Activated CD8-positive, alpha-beta T cell treated with anti-CD3 and anti-CD28 coated beads for 36 hours (primary cell): ENCODE measurements at regions not wholly inside any gene's neighbourhood (a gene's known extent, or its start where the extent isn't known, plus 50 kb on each side); places are given as distances from the start of the nearest gene placed in this dataset.
A peak's percentile ranks its signal among the peaks of the same experiment; 100 is the strongest.
"Not testable (repeated sequence)": the region's sequence is repeated elsewhere in the genome, so short reads cannot be mapped to it uniquely, and the experiment has no call there.

Source experiments
- ATAC-seq: fragments of 200-7000 bp; cut with Tn5 transposase; one replicate; pipeline ENCODE4 v1.10.0; 2021; ENCODE audit warnings: mild to moderate bottlenecking, moderate library complexity
- CTCF ChIA-PET: fragments of 350-600 bp; sonication (Branson Sonifier 250); formaldehyde crosslinking; loops from one replicate; lab custom pipeline; 2021; ENCODE audit warnings: antibody characterized with exemption; lab: Charles Lee
- POLR2A ChIA-PET: fragments of 350-600 bp; sonication (Branson Sonifier 250); formaldehyde crosslinking; loops from one replicate; lab custom pipeline; 2021; ENCODE audit warnings: antibody characterized with exemption; lab: Charles Lee
- DNase-seq: peaks from one replicate; pipeline ENCODE4 v3.0.0-alpha.2; 2020
- H3K27ac Mint-ChIP-seq: one replicate; pipeline ENCODE4 v1.8.0; 2021; ENCODE audit warnings: mild to moderate bottlenecking, mixed read lengths
- H3K27me3 Mint-ChIP-seq: one replicate; pipeline ENCODE4 v1.8.0; 2021; ENCODE audit warnings: mixed read lengths
- H3K36me3 Mint-ChIP-seq: one replicate; pipeline ENCODE4 v1.8.0; 2021; ENCODE audit warnings: low read depth, mixed read lengths
- H3K4me1 Mint-ChIP-seq: one replicate; pipeline ENCODE4 v1.8.0; 2021; ENCODE audit warnings: low read depth, mixed read lengths
- H3K4me3 Mint-ChIP-seq: one replicate; pipeline ENCODE4 v1.8.0; 2021; ENCODE audit warnings: mild to moderate bottlenecking, moderate library complexity, mixed read lengths
- H3K9me3 Mint-ChIP-seq: one replicate; pipeline ENCODE4 v1.8.0; 2021; ENCODE audit warnings: mixed read lengths
- intact Hi-C: fragments of 100-400 bp; cut with micrococcal nuclease; formaldehyde crosslinking; loops from one replicate; pipeline ENCODE4 v1.10.0; 2022
- TF ChIP-seq, protein P1 (sequence below): fragments of 200-600 bp; IDR thresholded peaks from one replicate; pipeline ENCODE4 v1.8.0; 2022; ENCODE audit warnings: antibody characterized with exemption, mild to moderate bottlenecking

DNA sequence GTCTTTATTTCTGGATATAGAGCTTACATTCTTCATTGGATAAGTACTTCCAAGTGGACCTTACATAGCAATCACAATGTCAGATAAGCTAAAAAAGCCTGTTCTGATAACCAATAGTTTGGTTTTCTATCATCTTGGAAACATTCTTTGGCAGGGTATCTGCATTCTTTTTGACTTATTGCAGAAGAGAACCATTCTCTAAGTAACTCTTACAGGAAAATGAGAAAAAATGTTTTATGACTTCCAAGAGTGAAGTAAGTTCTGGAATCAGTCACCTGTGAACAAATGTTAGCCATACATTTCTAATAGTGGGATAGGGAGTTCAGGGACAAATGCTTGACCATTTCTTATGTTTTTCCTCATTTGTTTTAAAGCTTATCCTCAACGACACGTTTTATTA, 564.0 kb downstream of the CD109 start:
- H3K4me1 Mint-ChIP-seq = no peaks in the 10 kb centered on the region
- ChIA-PET CTCF (no interaction called here), POLR2A (no interaction called here)
- TF ChIP-seq, protein P1, sequence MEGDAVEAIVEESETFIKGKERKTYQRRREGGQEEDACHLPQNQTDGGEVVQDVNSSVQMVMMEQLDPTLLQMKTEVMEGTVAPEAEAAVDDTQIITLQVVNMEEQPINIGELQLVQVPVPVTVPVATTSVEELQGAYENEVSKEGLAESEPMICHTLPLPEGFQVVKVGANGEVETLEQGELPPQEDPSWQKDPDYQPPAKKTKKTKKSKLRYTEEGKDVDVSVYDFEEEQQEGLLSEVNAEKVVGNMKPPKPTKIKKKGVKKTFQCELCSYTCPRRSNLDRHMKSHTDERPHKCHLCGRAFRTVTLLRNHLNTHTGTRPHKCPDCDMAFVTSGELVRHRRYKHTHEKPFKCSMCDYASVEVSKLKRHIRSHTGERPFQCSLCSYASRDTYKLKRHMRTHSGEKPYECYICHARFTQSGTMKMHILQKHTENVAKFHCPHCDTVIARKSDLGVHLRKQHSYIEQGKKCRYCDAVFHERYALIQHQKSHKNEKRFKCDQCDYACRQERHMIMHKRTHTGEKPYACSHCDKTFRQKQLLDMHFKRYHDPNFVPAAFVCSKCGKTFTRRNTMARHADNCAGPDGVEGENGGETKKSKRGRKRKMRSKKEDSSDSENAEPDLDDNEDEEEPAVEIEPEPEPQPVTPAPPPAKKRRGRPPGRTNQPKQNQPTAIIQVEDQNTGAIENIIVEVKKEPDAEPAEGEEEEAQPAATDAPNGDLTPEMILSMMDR = no peak
- ATAC-seq (no peak), DNase-seq (no peak)
- H3K4me3 Mint-ChIP-seq = no peak overlapping the region
- H3K9me3 Mint-ChIP-seq = no peaks in the 10 kb centered on the region
- no peak overlapping the region for H3K27ac Mint-ChIP-seq
- H3K27me3 Mint-ChIP-seq = no peaks in the 10 kb centered on the region
- no peaks in the 10 kb centered on the region for H3K36me3 Mint-ChIP-seq
- intact Hi-C loops = no loop called here

DNA sequence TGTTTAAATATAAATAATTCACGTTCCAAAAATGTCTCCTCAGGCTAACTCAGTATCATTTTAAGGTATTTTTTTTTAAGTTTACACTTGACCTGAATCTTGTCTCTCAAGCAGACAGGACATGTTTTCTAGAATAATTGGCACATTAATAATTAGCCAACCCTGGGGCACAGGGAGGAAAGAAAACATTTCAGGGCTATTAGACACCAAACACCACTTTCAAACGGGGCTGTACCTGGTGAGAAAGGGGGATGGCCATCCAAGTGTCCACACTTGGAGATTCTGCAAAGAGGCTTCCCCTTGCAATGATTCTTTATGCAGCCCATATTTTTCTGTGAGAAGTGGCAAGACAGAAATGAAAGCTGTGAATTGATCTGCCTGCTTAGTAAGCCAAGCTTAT, 560.8 kb downstream of the CD109 start:
- TF ChIP-seq, protein P1 = no peak
- intact Hi-C loops = no loop called here
- Mint-ChIP-seq H3K9me3 (no peaks in the 10 kb centered on the region), H3K4me1 (no peaks in the 10 kb centered on the region), H3K4me3 (no peak overlapping the region), H3K27me3 (no peaks in the 10 kb centered on the region), H3K27ac (no peak overlapping the region), H3K36me3 (no peaks in the 10 kb centered on the region)
- DNase-seq = no peak
- ChIA-PET CTCF (no interaction called here), POLR2A (no interaction called here)
- no peak for ATAC-seq

DNA sequence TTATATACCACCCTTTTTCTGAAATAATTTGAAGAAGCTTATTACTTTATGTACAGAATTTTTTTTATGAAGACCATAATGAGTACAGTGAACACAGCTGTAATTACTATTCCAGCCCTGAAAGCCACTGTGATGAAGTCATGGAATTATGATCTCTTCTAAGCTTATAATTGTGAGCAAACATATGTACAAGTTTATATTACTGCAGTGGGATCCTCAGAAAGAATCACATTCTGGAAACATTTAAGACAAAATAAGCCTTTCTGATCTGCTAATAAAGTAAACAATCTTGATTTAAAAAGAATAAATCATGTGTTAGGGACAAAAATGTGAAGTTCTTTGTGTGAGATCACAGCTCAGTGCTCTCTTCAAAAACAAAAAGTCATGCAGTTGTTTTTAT, 560.4 kb downstream of the CD109 start:
- Mint-ChIP-seq H3K27me3 (no peaks in the 10 kb centered on the region), H3K9me3 (no peaks in the 10 kb centered on the region), H3K4me1 (no peaks in the 10 kb centered on the region), H3K27ac (no peak overlapping the region), H3K4me3 (no peak overlapping the region), H3K36me3 (no peaks in the 10 kb centered on the region)
- TF ChIP-seq, protein P1 = no peak
- intact Hi-C loops = no loop called here
- CTCF ChIA-PET = no interaction called here
- no peak for ATAC-seq
- DNase-seq = no peak
- POLR2A ChIA-PET = no interaction called here

DNA sequence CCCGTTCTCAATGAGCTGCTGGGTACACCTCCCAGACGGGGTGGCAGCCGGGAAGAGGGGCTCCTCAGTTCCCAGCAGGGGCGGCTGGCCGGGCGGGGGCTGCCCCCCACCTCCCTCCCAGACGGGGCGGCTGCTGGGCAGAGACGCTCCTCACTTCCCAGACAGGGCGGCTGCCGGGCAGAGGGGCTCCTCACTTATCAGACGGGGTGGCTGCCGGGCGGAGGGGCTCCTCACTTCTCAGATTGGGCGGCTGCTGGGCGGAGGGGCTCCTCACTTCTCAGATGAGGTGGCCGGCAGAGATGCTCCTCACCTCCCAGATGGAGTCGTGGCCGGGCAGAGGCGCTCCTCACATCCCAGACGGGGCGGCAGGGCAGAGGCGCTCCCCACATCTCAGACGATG, 559.0 kb downstream of the CD109 start:
- CTCF ChIA-PET, H3K9me3 Mint-ChIP-seq, intact Hi-C loops, H3K36me3 Mint-ChIP-seq, ATAC-seq, DNase-seq, POLR2A ChIA-PET, H3K4me1 Mint-ChIP-seq, H3K4me3 Mint-ChIP-seq, H3K27me3 Mint-ChIP-seq, H3K27ac Mint-ChIP-seq: not testable (repeated sequence)

DNA sequence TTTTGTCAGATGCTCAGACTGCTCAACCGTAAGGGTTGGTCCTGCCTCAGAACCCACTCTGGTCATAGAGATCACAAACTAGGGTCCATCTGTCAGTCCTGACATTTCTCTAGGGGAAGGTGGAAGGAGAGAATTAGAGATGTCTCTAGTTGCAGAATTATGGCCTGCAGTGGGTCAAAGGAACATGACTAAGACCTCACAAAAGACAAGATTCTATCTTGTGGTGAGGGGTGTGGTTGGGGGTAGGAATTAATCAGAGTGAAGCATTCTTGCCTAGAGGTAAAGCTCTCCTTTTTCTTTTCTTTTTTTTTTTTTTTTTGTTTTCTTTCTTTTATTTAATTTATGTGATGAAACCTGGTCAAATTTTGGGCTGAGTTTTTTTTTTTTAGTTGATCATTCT, 558.1 kb downstream of the CD109 start:
- H3K4me3 Mint-ChIP-seq, H3K27me3 Mint-ChIP-seq, POLR2A ChIA-PET, intact Hi-C loops, H3K4me1 Mint-ChIP-seq, H3K9me3 Mint-ChIP-seq, DNase-seq, CTCF ChIA-PET, H3K27ac Mint-ChIP-seq, H3K36me3 Mint-ChIP-seq: not testable (repeated sequence)
- ATAC-seq = peak; percentile 37

DNA sequence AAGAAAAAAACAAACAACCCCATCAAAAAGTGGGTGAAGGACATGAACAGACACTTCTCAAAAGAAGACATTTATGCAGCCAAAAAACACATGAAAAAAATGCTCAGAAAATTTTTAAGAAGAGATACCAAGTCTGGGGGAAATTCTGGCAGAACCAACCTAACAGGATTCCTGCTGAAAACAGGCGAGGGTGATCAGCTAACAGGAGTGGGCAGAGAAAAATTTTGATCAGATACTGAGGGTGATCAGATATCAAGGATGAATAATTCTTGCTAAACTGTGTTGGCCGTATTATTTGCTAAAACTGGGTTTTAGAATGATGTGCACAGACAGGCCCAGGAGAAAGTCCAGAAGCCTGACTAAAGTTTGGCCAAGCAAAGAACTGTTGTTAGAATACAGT, 557.3 kb downstream of the CD109 start:
- Mint-ChIP-seq H3K36me3 (no peaks in the 10 kb centered on the region), H3K4me3 (no peak overlapping the region), H3K27ac (no peak overlapping the region), H3K4me1 (no peaks in the 10 kb centered on the region), H3K27me3 (no peaks in the 10 kb centered on the region), H3K9me3 (peaks cover 2% of the 10 kb centered on the region)
- DNase-seq (no peak), ATAC-seq (no peak)
- ChIA-PET POLR2A (no interaction called here), CTCF (no interaction called here)
- TF ChIP-seq, protein P1 = no peak
- intact Hi-C loops = no loop called here
